ENCODE measurements at regions not wholly inside any gene's neighbourhood (a gene's known extent, or its start where the extent isn't known, plus 50 kb on each side); places are given as distances from the start of the nearest gene placed in this dataset.

- TF ChIP-seq CTCF (IDR thresholded peaks at IDR 0.05) (no peak), EP300 (IDR thresholded peaks at IDR 0.05) (no peak)
These were observed 178.4 kb downstream of the ARHGAP12 start for GRCh38 chr10:31749981-31750840.

Data from gastroesophageal sphincter (tissue), 3 donors.